ENCODE measurements at regions not wholly inside any gene's neighbourhood (a gene's known extent, or its start where the extent isn't known, plus 50 kb on each side); places are given as distances from the start of the nearest gene placed in this dataset.

DNA sequence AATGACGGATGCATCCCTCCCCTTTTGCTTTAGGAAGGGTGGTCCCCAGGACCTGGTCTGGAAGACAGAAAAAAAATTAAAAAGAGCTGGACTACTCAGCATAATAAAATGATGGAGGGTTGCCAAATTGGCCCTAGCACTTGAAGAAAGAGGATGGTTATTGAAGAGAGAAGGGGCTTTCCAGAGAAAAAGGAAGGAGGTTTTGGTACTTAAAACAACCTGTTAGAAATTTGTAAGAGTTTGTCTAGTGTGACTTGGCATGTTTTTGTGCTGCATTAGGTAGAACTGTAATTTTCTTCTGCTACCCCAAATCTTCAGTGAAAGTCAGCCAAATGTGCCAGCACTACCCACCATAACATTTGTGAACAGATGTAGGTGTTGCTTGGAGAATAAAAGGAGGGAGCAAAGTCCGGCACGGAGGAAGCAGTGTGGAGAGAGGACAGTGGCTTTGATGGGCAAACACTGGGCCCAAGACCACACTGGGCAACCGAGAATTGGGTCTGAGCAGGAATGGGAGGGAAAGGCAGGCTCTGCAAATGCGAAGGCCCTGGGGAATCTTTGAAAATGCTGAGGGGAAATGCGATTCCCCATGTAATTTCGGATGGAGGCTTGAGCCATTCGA lies 160.9 kb downstream of the QRSL1 start:
- DNase-seq (no peak), ATAC-seq (no peak)
- H3K36me3 ChIP-seq (replicated peaks in 1 of 2; ENCODE audit: insufficient read depth in 1 of 2, low read depth in 2 of 2), result no peaks in the 10 kb centered on the region
- intact Hi-C loops (cut with DNase I), result no loop called here
- WGBS, 2 donors, result 72 to 81% methylated on average over 8 of the region's 8 CpGs
- no peak overlapping the region for H3K4me3 ChIP-seq
- H3K27ac ChIP-seq, result peak overlapping the region; percentile 80 to 98 (median 92)
- peaks cover 61% of the 10 kb centered on the region for H3K4me1 ChIP-seq
- no peaks in the 10 kb centered on the region for H3K27me3 ChIP-seq
- no peak for TF ChIP-seq POLR2A (IDR thresholded peaks at IDR 0.05)
- TF ChIP-seq, protein P1, sequence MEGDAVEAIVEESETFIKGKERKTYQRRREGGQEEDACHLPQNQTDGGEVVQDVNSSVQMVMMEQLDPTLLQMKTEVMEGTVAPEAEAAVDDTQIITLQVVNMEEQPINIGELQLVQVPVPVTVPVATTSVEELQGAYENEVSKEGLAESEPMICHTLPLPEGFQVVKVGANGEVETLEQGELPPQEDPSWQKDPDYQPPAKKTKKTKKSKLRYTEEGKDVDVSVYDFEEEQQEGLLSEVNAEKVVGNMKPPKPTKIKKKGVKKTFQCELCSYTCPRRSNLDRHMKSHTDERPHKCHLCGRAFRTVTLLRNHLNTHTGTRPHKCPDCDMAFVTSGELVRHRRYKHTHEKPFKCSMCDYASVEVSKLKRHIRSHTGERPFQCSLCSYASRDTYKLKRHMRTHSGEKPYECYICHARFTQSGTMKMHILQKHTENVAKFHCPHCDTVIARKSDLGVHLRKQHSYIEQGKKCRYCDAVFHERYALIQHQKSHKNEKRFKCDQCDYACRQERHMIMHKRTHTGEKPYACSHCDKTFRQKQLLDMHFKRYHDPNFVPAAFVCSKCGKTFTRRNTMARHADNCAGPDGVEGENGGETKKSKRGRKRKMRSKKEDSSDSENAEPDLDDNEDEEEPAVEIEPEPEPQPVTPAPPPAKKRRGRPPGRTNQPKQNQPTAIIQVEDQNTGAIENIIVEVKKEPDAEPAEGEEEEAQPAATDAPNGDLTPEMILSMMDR (IDR thresholded peaks at IDR 0.05), result no peak
- H3K9me3 ChIP-seq, result no peaks in the 10 kb centered on the region

DNA sequence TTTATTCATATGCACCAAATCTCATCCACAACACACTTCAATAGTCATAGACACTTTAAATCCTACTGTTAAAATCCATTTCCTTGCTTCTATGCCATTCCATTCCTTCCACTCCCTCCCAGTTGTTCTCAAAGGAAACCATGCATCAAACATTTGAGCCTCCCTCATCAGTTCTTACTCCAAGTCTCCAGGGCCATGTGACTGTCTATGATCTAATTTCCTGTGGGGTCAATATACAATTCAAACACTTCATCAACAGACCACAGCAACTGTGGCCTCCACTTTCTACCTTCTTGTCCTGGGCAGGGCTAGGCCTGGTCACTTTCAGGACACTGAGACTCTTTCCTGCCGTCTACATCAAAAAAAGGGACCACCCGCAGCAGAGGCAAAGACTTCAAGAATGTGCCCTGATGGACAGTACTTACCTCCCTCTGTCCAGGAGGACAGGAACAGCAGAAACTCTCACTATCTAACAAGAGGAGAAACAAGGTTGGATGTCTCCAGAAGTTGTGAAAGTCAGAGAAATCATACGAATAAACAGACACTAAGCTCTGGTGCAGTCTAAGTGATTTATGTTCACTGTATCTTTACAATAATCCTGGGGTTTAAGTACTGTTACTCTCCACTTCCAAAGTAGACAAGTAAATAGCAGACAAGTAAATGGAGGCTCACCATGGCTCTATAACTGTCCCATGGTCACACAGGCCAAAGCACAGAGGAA lies 160.2 kb downstream of the QRSL1 start:
- H3K27me3 ChIP-seq, result no peaks in the 10 kb centered on the region
- H3K4me1 ChIP-seq, result peaks cover 66% of the 10 kb centered on the region
- WGBS, 2 donors, result 80 to 83% methylated on average over 3 of the region's 3 CpGs
- intact Hi-C loops (cut with DNase I), result no loop called here
- TF ChIP-seq, protein P1 (IDR thresholded peaks at IDR 0.05), result no peak
- TF ChIP-seq POLR2A (IDR thresholded peaks at IDR 0.05), result no peak
- no peak overlapping the region for H3K4me3 ChIP-seq
- ATAC-seq (no peak), DNase-seq (no peak)
- no peaks in the 10 kb centered on the region for H3K9me3 ChIP-seq
- no peaks in the 10 kb centered on the region for H3K36me3 ChIP-seq (replicated peaks in 1 of 2; ENCODE audit: insufficient read depth in 1 of 2, low read depth in 2 of 2)
- H3K27ac ChIP-seq, result peak overlapping the region; percentile 88 to 99 (median 98)

DNA sequence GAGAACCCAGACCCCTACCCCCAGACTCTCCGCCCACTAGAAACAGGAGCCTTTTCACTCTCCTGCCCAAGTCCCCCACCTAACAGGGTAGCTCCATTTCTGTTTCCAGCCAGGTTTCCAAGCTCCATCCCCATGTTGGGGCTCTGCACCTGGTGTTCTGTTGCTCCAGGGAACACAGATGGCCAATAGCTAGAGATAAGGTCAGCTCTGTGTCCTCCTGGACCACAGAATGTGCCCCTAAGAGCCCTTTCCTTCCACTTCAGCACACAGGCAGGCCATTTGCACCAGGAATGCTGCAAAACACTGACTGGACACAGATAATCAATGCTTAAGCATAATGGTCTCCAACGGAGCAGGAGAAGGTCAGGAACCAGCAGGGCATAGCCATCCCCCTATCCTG lies 159.4 kb downstream of the QRSL1 start:
- Histone ChIP-seq H3K27ac (peak overlapping the region; percentile 88 to 99 (median 98)), H3K4me1 (peaks cover 72% of the 10 kb centered on the region), H3K36me3 (replicated peaks in 1 of 2; ENCODE audit: insufficient read depth in 1 of 2, low read depth in 2 of 2) (no peaks in the 10 kb centered on the region), H3K27me3 (no peaks in the 10 kb centered on the region), H3K4me3 (no peak overlapping the region), H3K9me3 (no peaks in the 10 kb centered on the region)
- ATAC-seq (no peak), DNase-seq (no peak)
- TF ChIP-seq POLR2A (IDR thresholded peaks at IDR 0.05), result no peak
- intact Hi-C loops (cut with DNase I), result no loop called here
- 62 to 90% methylated on average over 1 to 2 of the region's 2 CpGs for WGBS, 2 donors

DNA sequence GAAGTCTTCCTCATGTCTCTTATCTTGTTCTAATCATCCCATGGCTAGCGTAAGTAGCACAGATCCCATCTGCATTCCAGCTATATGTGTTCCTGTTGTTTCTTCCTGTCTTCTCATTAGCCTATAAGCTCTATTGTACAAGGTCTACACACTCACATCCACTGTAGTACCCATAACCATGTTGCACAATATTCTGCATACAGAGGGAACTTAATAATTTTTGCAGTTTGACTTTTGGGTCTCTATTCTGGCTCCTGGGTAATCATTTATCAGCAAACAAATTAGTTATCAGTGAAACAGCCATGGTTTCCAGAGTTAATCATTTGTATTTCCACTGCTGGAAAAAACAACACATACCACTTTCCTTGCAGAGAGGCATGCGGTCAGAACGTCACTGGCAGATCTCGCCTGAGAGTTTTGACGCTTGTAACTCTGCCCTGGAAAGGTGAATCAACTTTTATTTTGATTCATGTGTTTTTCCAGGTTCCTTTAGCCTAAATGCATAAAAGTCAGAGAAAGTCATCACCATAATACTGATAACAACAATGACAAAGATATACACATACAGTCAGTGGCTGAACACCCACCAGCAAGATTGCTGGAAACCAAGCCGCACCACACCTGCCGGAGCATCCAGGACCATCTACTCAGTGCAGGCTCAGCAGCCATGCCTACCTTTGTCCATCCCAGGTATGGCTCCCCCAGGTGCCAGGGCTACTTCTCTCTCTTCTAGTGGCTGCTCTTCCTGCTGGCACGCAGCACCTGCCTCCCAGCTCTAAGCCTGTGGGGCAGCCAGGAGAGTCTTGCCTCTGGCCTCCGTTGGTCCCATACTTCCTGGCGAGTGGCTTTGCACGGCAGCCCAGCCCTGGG lies 158.2 kb downstream of the QRSL1 start:
- no peaks in the 10 kb centered on the region for H3K36me3 ChIP-seq (replicated peaks in 1 of 2; ENCODE audit: insufficient read depth in 1 of 2, low read depth in 2 of 2)
- DNase-seq (peak; percentile 73 to 90 (median 76)), ATAC-seq (peak; percentile 70)
- 13 to 20% methylated on average over 11 of the region's 11 CpGs for WGBS, 2 donors
- no peaks in the 10 kb centered on the region for H3K9me3 ChIP-seq
- peak overlapping the region; percentile 6 to 8 for H3K4me3 ChIP-seq
- intact Hi-C loops (cut with DNase I), result no loop called here
- H3K27me3 ChIP-seq, result no peaks in the 10 kb centered on the region
- H3K4me1 ChIP-seq, result peaks cover 72% of the 10 kb centered on the region
- peak overlapping the region; percentile 88 to 99 (median 98) for H3K27ac ChIP-seq
- TF ChIP-seq, protein P1 (IDR thresholded peaks at IDR 0.05), result no peak
- TF ChIP-seq POLR2A (IDR thresholded peaks at IDR 0.05), result peak; percentile 29 to 87 (median 84)

DNA sequence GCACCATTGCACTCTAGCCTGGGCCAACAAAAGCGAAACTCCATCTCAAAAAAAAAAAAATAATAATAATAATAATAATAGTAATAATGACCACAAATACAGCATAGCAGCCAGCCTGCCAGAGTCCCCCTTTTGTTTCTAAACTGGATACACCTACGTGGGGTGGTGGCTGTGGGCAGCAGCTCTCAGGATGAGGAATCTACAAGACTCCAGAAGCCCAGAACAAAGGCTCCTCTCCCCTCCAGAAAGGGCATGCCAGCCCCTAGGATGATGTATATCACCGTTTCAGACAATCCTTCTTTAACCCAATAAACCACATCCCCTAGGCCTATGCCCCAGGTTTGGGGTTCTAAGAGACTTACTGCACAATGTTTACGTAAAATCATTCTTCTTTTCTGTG lies 155.9 kb downstream of the QRSL1 start:
- TF ChIP-seq POLR2A (IDR thresholded peaks at IDR 0.05), result no peak
- TF ChIP-seq, protein P1 (IDR thresholded peaks at IDR 0.05), result no peak
- DNase-seq, result no peak
- no peak for ATAC-seq
- Histone ChIP-seq H3K36me3 (replicated peaks in 1 of 2; ENCODE audit: insufficient read depth in 1 of 2, low read depth in 2 of 2) (no peaks in the 10 kb centered on the region), H3K27ac (peak overlapping the region; percentile 88 to 98 (median 98)), H3K9me3 (no peaks in the 10 kb centered on the region), H3K27me3 (no peaks in the 10 kb centered on the region), H3K4me3 (no peak overlapping the region), H3K4me1 (peaks cover 67% of the 10 kb centered on the region)
- 21 to 22% methylated on average over 4 of the region's 4 CpGs for WGBS, 2 donors
- intact Hi-C loops (cut with DNase I), result no loop called here
